CD4-positive, alpha-beta T cell treated with Interleukin-21 for 1 hour (primary cell): ENCODE measurements at regions not wholly inside any gene's neighbourhood (a gene's known extent, or its start where the extent isn't known, plus 50 kb on each side); places are given as distances from the start of the nearest gene placed in this dataset.

Experiments
- DNase-seq: peaks from one replicate; pipeline ENCODE4 v3.0.0-alpha.2; 2020

- DNase-seq, result no peak
Measured at GRCh38 chr2:3962719-3963118, 259.3 kb downstream of the DCDC2C start.

DNA sequence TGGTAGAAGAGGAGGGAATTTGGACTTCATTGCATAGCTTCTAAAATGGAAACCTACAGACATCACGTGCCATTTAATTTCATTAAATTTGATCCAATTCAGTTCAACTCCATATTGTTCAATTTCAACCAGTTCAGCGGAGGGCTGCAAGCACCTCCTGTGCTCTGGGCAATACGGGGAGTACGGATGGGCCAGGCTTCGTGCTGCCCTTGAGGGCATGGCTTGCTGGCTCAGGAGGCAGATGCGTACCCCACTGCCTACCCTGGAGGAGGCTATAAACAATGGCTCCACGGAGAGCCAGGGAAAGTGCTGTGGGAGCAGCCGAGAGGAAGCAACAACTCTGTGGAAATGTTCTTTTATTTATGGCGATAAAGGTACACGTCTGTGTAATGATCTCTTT lies 261.8 kb downstream of the DCDC2C start:
- DNase-seq, result no peak

DNA sequence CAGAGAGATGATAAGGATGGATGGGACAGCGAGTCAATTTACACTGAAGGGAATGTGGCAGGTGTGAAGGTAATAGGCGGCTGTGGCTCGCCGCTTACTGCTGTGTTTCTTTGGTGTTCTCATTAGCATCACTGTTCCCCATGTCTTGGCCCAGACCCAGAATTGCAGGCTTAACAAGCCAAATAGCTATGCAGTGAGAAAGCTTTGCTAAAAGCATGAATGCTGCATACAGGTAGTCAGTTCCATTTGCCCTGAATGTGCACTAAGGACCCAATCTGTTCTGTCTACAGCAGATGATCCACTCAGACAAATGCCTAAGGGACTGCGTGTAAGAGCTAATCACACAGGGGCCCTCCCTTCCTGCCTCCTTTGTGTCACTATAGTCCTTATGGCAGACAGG lies 262.6 kb downstream of the DCDC2C start:
- DNase-seq, result no peak

DNA sequence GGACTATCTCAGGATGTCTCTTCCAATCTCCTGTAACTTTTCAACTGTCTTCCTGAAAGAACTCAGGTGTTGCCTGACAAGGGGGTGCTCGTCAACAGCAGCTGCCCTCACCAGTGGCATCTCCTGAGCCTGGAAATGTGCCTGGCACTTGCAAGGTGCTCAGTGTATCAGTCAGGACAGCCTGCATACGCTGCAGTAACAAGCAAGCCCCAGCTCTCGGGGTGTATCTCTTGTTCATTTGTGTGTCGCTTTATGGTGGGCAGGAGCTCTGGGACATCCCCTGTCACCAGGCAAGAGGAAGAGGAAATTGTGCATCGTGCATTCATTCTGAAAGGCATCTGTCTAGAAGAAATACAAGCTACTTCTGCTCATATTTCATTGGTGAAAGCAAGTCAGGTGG lies 263.1 kb downstream of the DCDC2C start:
- no peak for DNase-seq

DNA sequence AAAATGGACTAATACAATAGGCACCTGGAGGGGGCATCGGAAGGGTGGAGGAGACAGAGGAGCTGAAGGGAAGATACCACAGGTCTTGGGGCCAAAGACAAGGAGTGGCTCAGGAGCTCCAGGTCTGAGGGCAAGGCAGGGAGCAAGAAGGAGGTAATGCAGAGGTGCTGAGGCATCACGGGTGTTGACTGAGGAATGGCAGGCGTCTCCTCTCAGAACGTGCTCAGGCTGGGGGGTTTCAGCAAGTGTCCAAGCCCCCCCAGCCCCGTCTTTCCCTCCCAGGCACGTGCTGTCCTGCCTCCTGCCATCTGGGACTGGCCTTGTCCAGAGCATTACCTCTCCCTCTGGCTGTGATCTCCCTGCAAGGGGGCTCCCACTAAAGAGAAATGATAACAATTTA lies 265.4 kb downstream of the DCDC2C start:
- DNase-seq, result no peak

GRCh38 chr2:3970791-3971651 lies 267.6 kb downstream of the DCDC2C start:
- DNase-seq, result no peak

DNA sequence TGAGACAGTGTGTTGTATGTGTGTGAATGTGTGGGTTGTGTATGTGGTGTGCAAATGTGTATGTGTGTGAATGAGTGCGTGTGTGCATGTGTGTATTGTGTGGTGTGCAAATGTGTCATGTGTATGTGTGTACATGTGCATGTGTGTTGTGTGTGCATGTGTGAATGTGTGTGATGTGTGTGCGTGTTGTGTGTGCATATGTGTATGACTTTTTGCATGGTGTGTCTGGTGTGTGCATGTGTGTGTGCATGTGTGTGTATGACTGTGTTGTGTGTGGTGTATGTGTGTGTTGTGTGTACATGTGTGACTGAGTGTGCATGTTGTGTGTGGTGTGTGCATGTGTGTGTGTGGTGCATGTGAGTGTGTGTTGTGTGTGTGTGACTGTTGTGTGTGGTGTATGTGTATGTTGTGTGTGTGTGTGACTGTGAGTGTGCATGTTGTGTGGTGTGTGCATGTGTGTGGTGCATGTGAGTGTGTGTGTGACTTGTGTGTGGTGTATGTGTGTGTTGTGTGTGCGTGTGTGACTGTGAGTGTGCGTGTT lies 268.3 kb downstream of the DCDC2C start:
- no peak for DNase-seq

DNA sequence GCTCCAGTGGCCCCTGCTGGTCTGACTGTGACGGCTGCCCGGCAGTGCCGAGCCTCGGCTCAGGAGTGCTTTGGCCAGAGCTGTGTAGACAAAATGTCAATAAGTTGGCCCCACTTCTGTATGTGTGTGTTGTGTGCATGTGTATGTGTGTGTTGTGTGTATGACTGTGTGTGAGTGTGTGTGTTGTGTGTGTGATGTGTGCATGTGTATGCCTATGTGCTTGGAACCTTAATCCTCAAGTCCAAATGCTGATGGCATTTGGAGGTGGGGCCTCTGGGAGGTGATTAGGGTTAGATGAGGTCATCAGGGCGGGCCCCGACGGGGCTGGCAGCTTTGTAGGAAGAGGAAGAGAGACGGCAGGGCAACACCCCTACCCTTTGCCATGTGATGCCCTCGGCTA lies 269.0 kb downstream of the DCDC2C start:
- DNase-seq, result no peak

DNA sequence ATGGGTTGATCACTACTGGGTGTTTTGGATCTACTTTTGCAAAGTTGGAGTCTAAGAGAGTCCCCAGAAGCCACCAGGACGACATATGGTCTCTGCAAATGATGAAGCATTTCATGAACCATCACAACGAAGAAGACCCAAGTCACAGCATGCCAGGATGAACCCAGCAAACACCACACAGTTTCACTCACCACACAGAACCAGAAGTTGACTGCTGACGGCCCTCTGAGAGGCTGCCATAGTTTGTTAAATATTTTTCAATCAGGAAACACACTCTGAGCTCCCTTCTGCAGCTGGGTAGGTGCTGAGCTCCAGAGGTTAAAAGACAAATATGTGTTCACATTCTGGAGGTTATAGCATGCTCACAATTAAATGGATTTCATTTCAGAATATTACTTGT lies 271.4 kb downstream of the DCDC2C start:
- no peak for DNase-seq

GRCh38 chr2:3981446-3981987 lies 278.1 kb downstream of the DCDC2C start:
- DNase-seq, result no peak

DNA sequence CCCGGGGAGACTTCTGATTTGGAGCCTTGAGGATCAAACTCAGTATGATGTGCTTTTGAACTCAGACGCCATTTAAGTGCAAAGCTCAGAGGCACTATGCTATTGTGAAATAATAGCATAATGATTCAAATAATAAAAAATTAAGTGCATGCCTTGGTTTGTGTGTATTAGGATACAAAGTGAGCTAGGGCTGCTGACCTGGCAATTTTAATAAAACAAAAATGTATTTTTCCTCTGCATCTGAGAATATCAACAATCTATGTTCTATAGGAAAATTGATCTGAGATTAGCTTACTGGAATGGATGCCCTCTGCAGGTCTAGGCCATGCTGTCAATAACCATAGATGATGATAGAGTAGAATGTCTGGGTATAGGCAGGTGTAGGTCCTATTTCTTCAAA lies 278.8 kb downstream of the DCDC2C start:
- DNase-seq, result no peak

DNA sequence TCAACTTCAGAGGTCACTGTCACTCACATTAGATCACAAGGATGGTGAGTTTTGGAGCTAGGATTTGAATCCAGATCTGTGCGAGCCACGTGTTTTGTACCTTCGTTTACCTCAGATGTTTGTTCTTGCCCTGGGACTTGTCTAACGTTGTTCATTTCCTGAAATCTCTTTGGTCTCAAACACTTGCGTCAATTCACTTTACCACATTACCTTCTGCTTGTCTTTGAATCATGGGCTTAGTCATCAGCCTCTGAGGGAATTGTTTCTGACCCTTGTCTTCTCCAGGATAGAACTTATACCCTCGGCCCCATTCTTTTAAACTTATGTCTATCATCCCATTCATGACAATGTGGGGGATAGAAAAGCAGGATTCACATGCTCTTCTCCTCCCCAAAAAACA lies 282.7 kb downstream of the DCDC2C start:
- DNase-seq, result no peak

GRCh38 chr2:3986530-3987258 lies 283.3 kb downstream of the DCDC2C start:
- no peak for DNase-seq

GRCh38 chr2:4002841-4003403 lies 299.5 kb downstream of the DCDC2C start:
- DNase-seq, result no peak

DNA sequence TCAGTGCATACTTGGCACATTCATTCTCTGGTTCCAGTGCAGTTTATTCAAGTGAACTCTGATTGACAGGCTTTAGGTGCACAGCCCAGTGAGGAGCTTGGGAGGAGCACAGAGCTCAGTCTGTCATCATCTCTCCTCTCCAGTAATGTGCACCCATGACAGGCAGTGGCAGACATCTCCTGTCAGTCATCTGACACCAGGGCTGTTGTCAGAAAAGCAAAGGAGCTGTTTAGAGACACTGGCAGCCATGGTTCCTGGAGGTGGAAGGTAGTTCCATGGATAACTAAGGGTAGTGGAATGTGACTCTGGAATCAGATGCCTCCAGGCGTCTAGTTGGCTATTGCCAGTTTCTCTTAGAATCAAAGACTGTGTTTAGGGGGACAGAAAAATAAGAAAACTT lies 308.8 kb downstream of the DCDC2C start:
- no peak for DNase-seq

GRCh38 chr2:4018535-4018934 lies 315.2 kb downstream of the DCDC2C start:
- DNase-seq, result no peak

- no peak for DNase-seq
Measured at GRCh38 chr2:4020153-4020552, 316.8 kb downstream of the DCDC2C start.

- no peak for DNase-seq
Measured at GRCh38 chr2:4020649-4021048, 317.3 kb downstream of the DCDC2C start.

- DNase-seq, result no peak
Measured at GRCh38 chr2:4024605-4025004, 321.2 kb downstream of the DCDC2C start.

DNA sequence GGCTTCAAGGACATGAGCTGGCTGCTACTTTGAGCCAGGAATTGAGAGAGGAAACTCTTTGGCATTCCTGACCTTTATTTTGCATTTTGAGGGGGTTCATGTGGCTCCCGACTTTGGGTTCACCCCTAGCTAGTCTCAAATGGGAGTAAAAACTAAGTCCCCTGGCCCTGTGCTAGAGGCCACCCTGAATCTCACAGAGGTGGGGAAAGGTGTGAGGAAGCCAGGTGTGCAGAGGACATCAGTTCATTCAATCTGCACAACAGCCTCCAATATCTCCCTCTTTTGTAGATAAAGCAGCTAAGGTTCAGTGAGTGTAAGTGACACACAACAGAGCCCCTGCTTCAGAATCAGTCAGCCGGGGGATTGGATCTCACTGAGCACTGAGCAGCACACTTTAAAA lies 325.7 kb downstream of the DCDC2C start:
- DNase-seq, result no peak

- no peak for DNase-seq
Measured at GRCh38 chr2:4039896-4040295, 336.5 kb downstream of the DCDC2C start.

GRCh38 chr2:4047961-4048891 lies 344.9 kb downstream of the DCDC2C start:
- peak; percentile 7 for DNase-seq
